ENCODE measurements at regions not wholly inside any gene's neighbourhood (a gene's known extent, or its start where the extent isn't known, plus 50 kb on each side); places are given as distances from the start of the nearest gene placed in this dataset.

DNA sequence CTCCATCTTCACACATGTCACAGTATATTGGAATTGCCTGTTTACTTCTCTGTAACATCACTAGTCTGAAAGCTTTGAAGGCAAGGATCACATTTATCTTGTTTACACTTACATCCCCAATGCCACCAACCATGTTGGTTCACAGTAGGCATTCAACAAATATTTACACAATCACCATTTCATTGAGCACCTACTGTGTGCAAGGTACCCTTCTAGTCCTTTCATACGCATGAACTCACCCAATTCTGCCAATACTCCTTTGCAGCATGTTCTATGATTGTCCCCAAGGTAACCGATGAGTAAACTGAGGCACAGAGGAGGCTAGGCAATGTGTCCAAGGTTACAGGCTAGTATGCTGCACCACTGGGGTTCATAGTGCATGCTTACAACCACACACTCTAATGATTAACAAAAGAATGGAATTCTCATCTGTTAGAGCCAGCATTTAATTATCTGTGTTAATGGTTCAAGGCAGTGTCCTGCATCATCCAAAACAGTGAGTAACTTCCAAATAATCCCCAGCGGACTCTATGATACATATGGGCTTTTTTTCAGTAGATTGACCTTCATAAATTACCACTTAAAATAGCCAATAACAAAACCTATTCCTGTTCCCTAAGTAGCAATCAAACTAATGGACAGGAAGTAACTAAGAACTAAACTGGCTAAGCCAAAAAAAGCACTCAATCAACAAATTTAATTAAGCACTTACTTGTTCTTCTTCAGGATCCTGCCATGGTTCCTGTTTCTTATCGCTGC lies 364.5 kb upstream of the XYLT1 start:
- Histone ChIP-seq H3K4me1 (no peaks in the 10 kb centered on the region), H3K4me3 (no peak overlapping the region), H3K27me3 (replicated peaks in 1 of 7) (peaks cover 0 to 9% (median 0%) of the 10 kb centered on the region in 7 donors), H3K9me3 (no peaks in the 10 kb centered on the region), H3K27ac (no peak overlapping the region), H3K36me3 (no peaks in the 10 kb centered on the region)
- TF ChIP-seq, protein P1, sequence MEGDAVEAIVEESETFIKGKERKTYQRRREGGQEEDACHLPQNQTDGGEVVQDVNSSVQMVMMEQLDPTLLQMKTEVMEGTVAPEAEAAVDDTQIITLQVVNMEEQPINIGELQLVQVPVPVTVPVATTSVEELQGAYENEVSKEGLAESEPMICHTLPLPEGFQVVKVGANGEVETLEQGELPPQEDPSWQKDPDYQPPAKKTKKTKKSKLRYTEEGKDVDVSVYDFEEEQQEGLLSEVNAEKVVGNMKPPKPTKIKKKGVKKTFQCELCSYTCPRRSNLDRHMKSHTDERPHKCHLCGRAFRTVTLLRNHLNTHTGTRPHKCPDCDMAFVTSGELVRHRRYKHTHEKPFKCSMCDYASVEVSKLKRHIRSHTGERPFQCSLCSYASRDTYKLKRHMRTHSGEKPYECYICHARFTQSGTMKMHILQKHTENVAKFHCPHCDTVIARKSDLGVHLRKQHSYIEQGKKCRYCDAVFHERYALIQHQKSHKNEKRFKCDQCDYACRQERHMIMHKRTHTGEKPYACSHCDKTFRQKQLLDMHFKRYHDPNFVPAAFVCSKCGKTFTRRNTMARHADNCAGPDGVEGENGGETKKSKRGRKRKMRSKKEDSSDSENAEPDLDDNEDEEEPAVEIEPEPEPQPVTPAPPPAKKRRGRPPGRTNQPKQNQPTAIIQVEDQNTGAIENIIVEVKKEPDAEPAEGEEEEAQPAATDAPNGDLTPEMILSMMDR (IDR thresholded peaks at IDR 0.05 in 8 of 11, conservative IDR thresholded peaks at IDR 0.05 in 3 of 11), result no peak
- TF ChIP-seq POLR2A (IDR thresholded peaks at IDR 0.05) (no peak), POLR2AphosphoS5 (IDR thresholded peaks at IDR 0.05) (no peak)
- DNase-seq, result no peak
- 60 to 67% (median 62%) methylated on average over 4 of the region's 4 CpGs for WGBS, 5 donors
- intact Hi-C loops (cut with DNase I; ENCODE audit: low total_unique reads), result no loop called here

DNA sequence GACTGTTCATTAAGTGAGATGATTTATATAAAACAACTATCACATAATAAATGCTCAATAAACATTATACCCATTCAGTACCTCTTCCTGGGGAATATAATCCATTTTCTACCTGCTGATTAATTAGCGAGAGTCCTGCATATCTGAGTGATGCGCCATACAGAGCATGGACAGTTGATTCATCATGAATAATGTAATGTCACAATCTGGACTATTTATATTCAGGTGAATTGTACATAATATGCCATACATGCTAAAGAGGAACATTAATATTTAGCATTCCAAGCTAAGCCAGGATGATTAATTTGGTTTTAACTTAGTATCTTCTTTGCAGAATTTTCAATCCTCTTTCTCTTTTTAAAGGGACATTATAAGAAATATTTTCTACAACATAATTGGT lies 362.0 kb upstream of the XYLT1 start:
- 94 to 100% (median 97%) methylated on average over 2 of the region's 2 CpGs for WGBS, 5 donors
- H3K27ac ChIP-seq, result no peak overlapping the region
- no peak for DNase-seq
- intact Hi-C loops (cut with DNase I; ENCODE audit: low total_unique reads), result no loop called here
- H3K36me3 ChIP-seq, result no peaks in the 10 kb centered on the region
- H3K9me3 ChIP-seq, result no peaks in the 10 kb centered on the region
- H3K4me3 ChIP-seq, result no peak overlapping the region
- TF ChIP-seq POLR2AphosphoS5 (IDR thresholded peaks at IDR 0.05), result no peak
- no peak for TF ChIP-seq POLR2A (IDR thresholded peaks at IDR 0.05)
- TF ChIP-seq, protein P1 (IDR thresholded peaks at IDR 0.05 in 8 of 11, conservative IDR thresholded peaks at IDR 0.05 in 3 of 11), result no peak
- H3K4me1 ChIP-seq, result no peaks in the 10 kb centered on the region
- peaks cover 0 to 9% (median 0%) of the 10 kb centered on the region in 7 donors for H3K27me3 ChIP-seq (replicated peaks in 1 of 7)

DNA sequence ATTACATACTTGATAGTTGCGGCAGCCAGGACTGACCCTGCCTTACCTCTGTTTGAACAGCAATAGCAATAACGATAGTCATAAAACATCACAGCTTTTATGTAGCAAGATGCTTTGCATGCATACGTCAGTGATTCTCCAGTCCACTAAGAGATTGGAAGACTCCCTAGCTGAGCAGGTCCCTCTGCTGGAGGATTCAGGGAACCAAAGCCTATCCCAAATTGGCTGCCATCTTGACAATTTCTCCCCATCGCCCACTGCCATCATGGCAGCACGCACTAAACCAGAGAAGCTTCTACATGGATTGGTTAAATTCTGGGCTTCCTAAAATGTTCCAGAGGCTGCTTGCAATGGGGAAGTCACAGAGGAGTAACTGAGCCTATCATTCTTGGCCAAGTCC lies 360.6 kb upstream of the XYLT1 start:
- 91 to 96% (median 94%) methylated on average over 5 of the region's 5 CpGs for WGBS, 5 donors
- peaks cover 0 to 9% (median 0%) of the 10 kb centered on the region in 7 donors for H3K27me3 ChIP-seq (replicated peaks in 1 of 7)
- intact Hi-C loops (cut with DNase I; ENCODE audit: low total_unique reads), result no loop called here
- no peak for DNase-seq
- TF ChIP-seq POLR2A (IDR thresholded peaks at IDR 0.05) (no peak), POLR2AphosphoS5 (IDR thresholded peaks at IDR 0.05) (no peak)
- TF ChIP-seq, protein P1 (IDR thresholded peaks at IDR 0.05 in 8 of 11, conservative IDR thresholded peaks at IDR 0.05 in 3 of 11), result no peak
- no peak overlapping the region for H3K27ac ChIP-seq
- no peaks in the 10 kb centered on the region for H3K4me1 ChIP-seq
- H3K36me3 ChIP-seq, result no peaks in the 10 kb centered on the region
- H3K9me3 ChIP-seq, result no peaks in the 10 kb centered on the region
- no peak overlapping the region for H3K4me3 ChIP-seq

DNA sequence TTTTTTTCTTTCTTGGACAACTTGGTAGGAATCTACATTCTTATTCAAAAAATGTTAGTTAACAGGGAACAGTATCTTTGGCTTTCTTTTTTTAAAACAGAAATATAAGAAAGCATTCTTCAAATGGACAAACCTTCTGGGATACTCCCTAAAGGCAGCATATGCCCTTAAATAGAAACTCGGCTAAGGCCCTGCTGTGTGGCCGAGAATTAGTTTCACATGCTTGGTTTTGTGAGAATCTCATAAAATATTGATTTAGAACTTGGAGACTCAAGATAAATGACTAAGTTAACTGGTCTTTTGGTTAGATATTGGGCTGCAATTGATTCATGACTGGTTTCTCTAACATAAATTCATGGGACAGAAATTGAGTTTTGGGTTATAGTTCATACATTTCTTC lies 359.9 kb upstream of the XYLT1 start:
- H3K9me3 ChIP-seq, result no peaks in the 10 kb centered on the region
- intact Hi-C loops (cut with DNase I; ENCODE audit: low total_unique reads), result no loop called here
- TF ChIP-seq, protein P1 (IDR thresholded peaks at IDR 0.05 in 8 of 11, conservative IDR thresholded peaks at IDR 0.05 in 3 of 11), result no peak

More for the DNA sequence above, 359.9 kb upstream of the XYLT1 start:
- Histone ChIP-seq H3K27ac (no peak overlapping the region), H3K27me3 (replicated peaks in 1 of 7) (peaks cover 0 to 9% (median 0%) of the 10 kb centered on the region in 7 donors), H3K36me3 (no peaks in the 10 kb centered on the region), H3K4me1 (no peaks in the 10 kb centered on the region), H3K4me3 (no peak overlapping the region)
- 67 to 85% (median 78%) methylated on average over 2 of the region's 2 CpGs for WGBS, 5 donors
- no peak for DNase-seq
